ENCODE measurements at regions not wholly inside any gene's neighbourhood (a gene's known extent, or its start where the extent isn't known, plus 50 kb on each side); places are given as distances from the start of the nearest gene placed in this dataset.

DNA sequence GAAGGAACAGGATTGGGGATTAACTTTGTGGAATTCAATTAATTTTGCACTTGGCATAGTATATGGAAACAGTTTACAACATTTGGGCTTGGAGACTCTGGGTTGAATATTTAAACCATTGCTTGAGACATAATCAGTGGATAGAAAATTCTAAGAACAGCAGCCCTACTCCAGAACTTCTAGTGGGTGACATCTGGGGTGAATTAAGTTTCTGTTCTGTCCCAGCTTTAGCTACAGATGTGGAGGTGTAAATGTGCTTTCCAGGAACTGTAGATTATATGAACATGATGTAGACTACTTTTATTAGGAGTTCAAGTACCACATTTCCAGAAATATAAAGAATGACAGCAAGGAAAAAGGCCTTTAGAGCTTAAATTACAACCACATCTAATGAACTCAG, 51.9 kb upstream of the SKAP2 start:
- CTCF ChIA-PET (ENCODE audit: partially characterized antibody), result interaction anchor here (0.6 kb wide), 1 partner anchor 176 kb away, joined by 3 read pairs; no protein-coding TSS in a partner anchor
- TF ChIP-seq POLR2AphosphoS5 (IDR thresholded peaks at IDR 0.05; ENCODE audit: low read depth, low read length), result no peak
- TF ChIP-seq E2F6 (IDR thresholded peaks at IDR 0.05), result no peak
- no peak for TF ChIP-seq SIN3A (conservative IDR thresholded peaks at IDR 0.05 in 1 of 2, IDR thresholded peaks at IDR 0.05 in 1 of 2; ENCODE audit: low read depth in 1 of 2, low read length in 2 of 2)
- TF ChIP-seq GABPA (IDR thresholded peaks at IDR 0.05; ENCODE audit: borderline replicate concordance, insufficient read depth, low read length), result no peak
- H3K23me2 ChIP-seq (ENCODE audit: low read depth, low read length), result no peaks in the 10 kb centered on the region; the same call in 1 of the 2 replicates
- no peak overlapping the region for H4K91ac ChIP-seq (replicated peaks; ENCODE audit: insufficient read length, low read length)
- no peak overlapping the region for H3K27ac ChIP-seq (ENCODE audit: low read depth, low read length)
- no peak overlapping the region for H3K4ac ChIP-seq (replicated peaks; ENCODE audit: insufficient read length, low read depth, low read length)
- no peak overlapping the region for H2BK120ac ChIP-seq (replicated peaks; ENCODE audit: low read depth, low read length)
- no peak overlapping the region for H3K4me2 ChIP-seq (ENCODE audit: insufficient read depth in 1 of 2, low read depth in 2 of 2, low read length in 2 of 2)
- H3K14ac ChIP-seq (ENCODE audit: insufficient read length), result no peak overlapping the region
- DNase-seq (ENCODE audit: low read depth in 1 of 2, low spot score in 2 of 2), result no peak
- H3K79me2 ChIP-seq (ENCODE audit: control insufficient read depth in 1 of 2, insufficient read depth in 2 of 2, low read length in 2 of 2), result no peaks in the 10 kb centered on the region
- no peak overlapping the region for H2AK5ac ChIP-seq (ENCODE audit: low read depth, low read length)
- H4K5ac ChIP-seq (ENCODE audit: insufficient read length, low read depth, low read length), result no peak overlapping the region
- POLR2A ChIA-PET (ENCODE audit: partially characterized antibody), result no interaction called here
- no peaks in the 10 kb centered on the region for H3K36me3 ChIP-seq (ENCODE audit: control insufficient read depth in 2 of 4, insufficient read depth in 4 of 4, low read length in 3 of 4)
- no peak overlapping the region for H3K23ac ChIP-seq (ENCODE audit: insufficient read length)
- no peak overlapping the region for H4K8ac ChIP-seq (ENCODE audit: extremely low read depth, insufficient read depth, low read length)
- no peak overlapping the region for H3K56ac ChIP-seq (replicated peaks; ENCODE audit: insufficient read length, low read depth, low read length)
- H3K9me3 ChIP-seq (ENCODE audit: insufficient read depth in 2 of 2, low read depth in 1 of 2, low read length in 1 of 2), result no peaks in the 10 kb centered on the region
- H2BK5ac ChIP-seq (ENCODE audit: low read depth, low read length), result no peak overlapping the region
- no peaks in the 10 kb centered on the region for H3K4me1 ChIP-seq (replicated peaks in 1 of 4; ENCODE audit: control insufficient read depth in 3 of 4, insufficient read depth in 4 of 4, low read length in 3 of 4)
- H3K27me3 ChIP-seq (replicated peaks in 1 of 4; ENCODE audit: control insufficient read depth in 3 of 4, extremely low read depth in 1 of 4, insufficient read depth in 3 of 4, low read length in 3 of 4), result no peaks in the 10 kb centered on the region
- H2BK20ac ChIP-seq (ENCODE audit: low read length), result no peak overlapping the region
- no peak for FAIRE-seq
- no peak overlapping the region for H3K9ac ChIP-seq (replicated peaks in 1 of 4; ENCODE audit: extremely low read depth in 1 of 4, low read depth in 3 of 4, low read length in 3 of 4)
- no peak overlapping the region for H3K4me3 ChIP-seq (ENCODE audit: extremely low read depth in 1 of 4, insufficient read depth in 2 of 4, low read depth in 3 of 4, low read length in 4 of 4)
- H4K20me1 ChIP-seq (replicated peaks in 1 of 2; ENCODE audit: control insufficient read depth in 1 of 2, insufficient read depth in 2 of 2, low read length in 2 of 2), result no peaks in the 10 kb centered on the region
- no peak overlapping the region for H3K18ac ChIP-seq (ENCODE audit: extremely low read depth, low read length)
- H2BK12ac ChIP-seq (ENCODE audit: low read depth, low read length), result no peak overlapping the region
- no peak overlapping the region for H2BK15ac ChIP-seq (ENCODE audit: low read length)
- H2AFZ ChIP-seq (ENCODE audit: low read length), result no peak overlapping the region
- no peaks in the 10 kb centered on the region for H3K79me1 ChIP-seq (ENCODE audit: low read depth, low read length)
